Psoas muscle (tissue), 7 donors: ENCODE measurements at regions not wholly inside any gene's neighbourhood (a gene's known extent, or its start where the extent isn't known, plus 50 kb on each side); places are given as distances from the start of the nearest gene placed in this dataset.

ENCODE experiments used
- ATAC-seq, 4 donors: fragments of 200-7000 bp; cut with Tn5 transposase; one replicate each; pipeline ENCODE4 v1.9.1; 2020; ENCODE audit warnings: moderate library complexity in 3 of 4, mild to moderate bottlenecking in 2 of 4
- DNase-seq, 2 donors: peaks; one replicate each; pipeline ENCODE4 v3.0.0-alpha.2; 2020
- H3K27ac ChIP-seq: fragments of 200-600 bp; one replicate; pipeline ENCODE4 v1.8.0; 2022
- H3K27me3 ChIP-seq, 3 donors: fragments of 200-600 bp in 1 of 3; one replicate each; pipeline versions ENCODE4 v1.6.1 to v1.8.0; 2013 to 2022; ENCODE audit warnings: low read length in 2 of 3, mild to moderate bottlenecking in 2 of 3, moderate library complexity in 1 of 3; ENCODE audit not compliant: insufficient read depth in 3 of 3
- H3K36me3 ChIP-seq, 2 donors: fragments of 200-600 bp in 1 of 2; one replicate each; pipeline versions ENCODE4 v1.6.1 to v1.8.0; 2013 to 2022; ENCODE audit warnings: low read depth in 1 of 2, mild to moderate bottlenecking in 1 of 2, moderate library complexity in 1 of 2; ENCODE audit not compliant: insufficient read depth in 1 of 2
- H3K4me1 ChIP-seq: fragments of 200-600 bp; one replicate; pipeline ENCODE4 v1.8.0; 2022
- H3K4me3 ChIP-seq: fragments of 200-600 bp; one replicate; pipeline ENCODE4 v1.8.0; 2022; ENCODE audit warnings: mild to moderate bottlenecking
- H3K9me3 ChIP-seq: fragments of 200-600 bp; one replicate; pipeline ENCODE4 v1.8.0; 2022
- CTCF ChIP-seq: fragments of 200-600 bp; IDR thresholded peaks from one replicate; pipeline ENCODE4 v1.8.0; 2022; ENCODE audit warnings: antibody characterized with exemption
- WGBS, 3 donors: extraction: QIAGEN DNeasy Blood & Tissue Kit; methylation state at CpG; one replicate each; pipeline versions ENCODE4 v1.1.6 to v1.1.7; 2013; 5-methylcytosine and 5-hydroxymethylcytosine counted together
- intact Hi-C, 2 donors: fragments of 100-400 bp; cut with DNase I; formaldehyde crosslinking; loops; one replicate each; pipeline versions ENCODE4 v1.11.0 to v1.14.2; 2022
- donor health status: healthy with polysubstance abuse.
- donor health status: DM: no; HTN: no; CAD: no; lungs with moderate emphysema.
- donor health status: Bipolar disorder and iron deficiency.
- donor health status: healthy.
- donor health status: DM: yes; HTN: yes; CAD: no.
- donor health status: DM: no; HTN: no; CAD: no.
- donor health status: DM: yes; HTN: yes; CAD: no.

- ATAC-seq (no peak), DNase-seq (no peak)
- no peaks in the 10 kb centered on the region for H3K4me1 ChIP-seq
- WGBS, 3 donors: 35 to 57% (median 53%) methylated on average over 2 of the region's 2 CpGs
- H3K27ac ChIP-seq: no peak overlapping the region
- no peak overlapping the region for H3K4me3 ChIP-seq
- no peak for TF ChIP-seq CTCF
- intact Hi-C loops: no loop called here
- no peaks in the 10 kb centered on the region for H3K27me3 ChIP-seq
- H3K9me3 ChIP-seq: no peaks in the 10 kb centered on the region
- no peaks in the 10 kb centered on the region for H3K36me3 ChIP-seq
Observed at GRCh38 chr12:105773471-105773870, 365.3 kb downstream of the NUAK1 start.

- ATAC-seq (no peak), DNase-seq (no peak)
- no peaks in the 10 kb centered on the region for H3K4me1 ChIP-seq
- H3K36me3 ChIP-seq: no peaks in the 10 kb centered on the region
- H3K4me3 ChIP-seq: no peak overlapping the region
- WGBS, 3 donors: 72 to 95% (median 78%) methylated on average over 5 of the region's 5 CpGs
- intact Hi-C loops: no loop called here
- H3K9me3 ChIP-seq: no peaks in the 10 kb centered on the region
- H3K27me3 ChIP-seq: no peaks in the 10 kb centered on the region
- H3K27ac ChIP-seq: no peak overlapping the region
- TF ChIP-seq CTCF: no peak
Observed at GRCh38 chr12:105774037-105774436, 364.7 kb downstream of the NUAK1 start.

GRCh38 chr12:105775343-105775742 is 363.4 kb downstream of the NUAK1 start:
- Histone ChIP-seq H3K9me3 (no peaks in the 10 kb centered on the region), H3K27ac (no peak overlapping the region), H3K4me1 (no peaks in the 10 kb centered on the region), H3K36me3 (no peaks in the 10 kb centered on the region), H3K27me3 (no peaks in the 10 kb centered on the region), H3K4me3 (no peak overlapping the region)
- DNase-seq: no peak
- intact Hi-C loops: no loop called here
- 52 to 60% (median 59%) methylated on average over 3 of the region's 3 CpGs for WGBS, 3 donors
- no peak for TF ChIP-seq CTCF
- ATAC-seq: peak in 2 of 4 donors; percentile 56 to 58

- Histone ChIP-seq H3K9me3 (no peaks in the 10 kb centered on the region), H3K36me3 (no peaks in the 10 kb centered on the region), H3K4me3 (no peak overlapping the region), H3K27ac (no peak overlapping the region), H3K27me3 (no peaks in the 10 kb centered on the region), H3K4me1 (no peaks in the 10 kb centered on the region)
- no peak for DNase-seq
- ATAC-seq: no peak
- intact Hi-C loops: no loop called here
- 64 to 67% (median 65%) methylated on average over 8 of the region's 8 CpGs for WGBS, 3 donors
- no peak for TF ChIP-seq CTCF
Observed at GRCh38 chr12:105783983-105784947, 354.5 kb downstream of the NUAK1 start.
